DND-41 (cell line): ENCODE measurements at regions not wholly inside any gene's neighbourhood (a gene's known extent, or its start where the extent isn't known, plus 50 kb on each side); places are given as distances from the start of the nearest gene placed in this dataset.

Experiments used
- EZH2 ChIP-seq: IDR thresholded peaks from 3 replicates; pipeline ENCODE4 v1.6.1; 2012; ENCODE audit warnings: borderline replicate concordance, low read depth, mild to moderate bottlenecking, moderate library complexity, low read length, inconsistent platforms; ENCODE audit not compliant: severe bottlenecking
- TF ChIP-seq, protein P1 (sequence below): IDR thresholded peaks from 2 replicates; pipeline ENCODE4 v1.5.1; 2012; ENCODE audit warnings: borderline replicate concordance, low read length, moderate library complexity, mild to moderate bottlenecking; ENCODE audit not compliant: poor library complexity, severe bottlenecking; ENCODE audit errors: extremely low read depth

DNA sequence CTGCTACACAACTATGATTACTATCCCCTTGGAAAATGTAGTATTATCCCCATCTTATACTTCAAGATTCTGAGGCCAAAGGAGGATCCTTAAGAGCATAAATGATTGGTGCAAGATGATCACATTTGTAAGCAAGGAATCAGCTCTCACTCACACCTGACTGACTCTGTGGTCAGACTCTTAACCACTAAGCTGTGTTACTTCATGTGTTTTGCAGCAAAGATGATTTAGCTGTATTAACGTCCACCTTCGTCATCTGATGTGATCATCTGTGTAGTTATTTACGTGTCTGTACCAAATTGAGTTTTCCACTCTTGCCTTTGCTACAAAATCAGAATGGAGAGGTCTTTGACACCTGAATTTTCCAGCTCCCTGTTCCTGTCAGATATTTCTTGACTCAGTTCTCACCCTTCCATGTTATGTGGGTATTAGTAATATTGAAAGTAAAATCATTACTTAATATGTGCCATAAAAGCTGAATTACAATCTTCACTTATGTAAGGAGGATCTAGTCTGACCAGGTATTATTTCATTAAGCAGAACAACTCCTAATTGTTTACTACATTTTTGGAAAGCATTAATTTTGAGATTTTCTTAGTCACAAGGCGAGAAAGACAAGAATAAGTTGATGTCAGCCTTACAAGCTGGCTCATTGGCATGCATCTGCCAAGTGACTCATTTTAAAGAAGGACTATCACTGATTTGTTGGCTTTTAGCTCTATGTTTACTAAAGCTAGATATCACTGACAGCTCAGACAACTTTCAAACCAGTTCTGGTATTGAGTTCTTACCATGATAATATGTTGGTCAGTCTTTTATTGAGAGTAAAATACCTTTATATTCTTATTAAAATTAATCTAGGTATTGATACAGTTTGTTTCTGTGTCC lies 1279.8 kb upstream of the PCDH9 start:
- TF ChIP-seq, protein P1, sequence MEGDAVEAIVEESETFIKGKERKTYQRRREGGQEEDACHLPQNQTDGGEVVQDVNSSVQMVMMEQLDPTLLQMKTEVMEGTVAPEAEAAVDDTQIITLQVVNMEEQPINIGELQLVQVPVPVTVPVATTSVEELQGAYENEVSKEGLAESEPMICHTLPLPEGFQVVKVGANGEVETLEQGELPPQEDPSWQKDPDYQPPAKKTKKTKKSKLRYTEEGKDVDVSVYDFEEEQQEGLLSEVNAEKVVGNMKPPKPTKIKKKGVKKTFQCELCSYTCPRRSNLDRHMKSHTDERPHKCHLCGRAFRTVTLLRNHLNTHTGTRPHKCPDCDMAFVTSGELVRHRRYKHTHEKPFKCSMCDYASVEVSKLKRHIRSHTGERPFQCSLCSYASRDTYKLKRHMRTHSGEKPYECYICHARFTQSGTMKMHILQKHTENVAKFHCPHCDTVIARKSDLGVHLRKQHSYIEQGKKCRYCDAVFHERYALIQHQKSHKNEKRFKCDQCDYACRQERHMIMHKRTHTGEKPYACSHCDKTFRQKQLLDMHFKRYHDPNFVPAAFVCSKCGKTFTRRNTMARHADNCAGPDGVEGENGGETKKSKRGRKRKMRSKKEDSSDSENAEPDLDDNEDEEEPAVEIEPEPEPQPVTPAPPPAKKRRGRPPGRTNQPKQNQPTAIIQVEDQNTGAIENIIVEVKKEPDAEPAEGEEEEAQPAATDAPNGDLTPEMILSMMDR = no peak
- TF ChIP-seq EZH2 = no peak
